ENCODE measurements at regions not wholly inside any gene's neighbourhood (a gene's known extent, or its start where the extent isn't known, plus 50 kb on each side); places are given as distances from the start of the nearest gene placed in this dataset.
"Not testable (repeated sequence)": the region's sequence is repeated elsewhere in the genome, so short reads cannot be mapped to it uniquely, and the experiment has no call there.

- WGBS, 2 donors = 55 to 63% methylated on average over 2 of the region's 2 CpGs
- DNase-seq = no peak
- Histone ChIP-seq H3K36me3 (no peaks in the 10 kb centered on the region), H3K9me3 (no peaks in the 10 kb centered on the region), H3K4me1 (no peaks in the 10 kb centered on the region), H3K27me3 (no peaks in the 10 kb centered on the region), H3K27ac (no peak overlapping the region), H3K4me3 (no peak overlapping the region)
- intact Hi-C loops (cut with DNase I) = no loop called here
- TF ChIP-seq POLR2A (IDR thresholded peaks at IDR 0.05) = no peak
- TF ChIP-seq CTCF (IDR thresholded peaks at IDR 0.05) = no peak
Observed at GRCh38 chr9:30628915-30629567, 1755.4 kb upstream of the ACO1 start.

GRCh38 chr9:30630459-30630858 lies 1754.0 kb upstream of the ACO1 start:
- no peak for DNase-seq
- Histone ChIP-seq H3K27me3 (no peaks in the 10 kb centered on the region), H3K27ac (no peak overlapping the region), H3K4me3 (no peak overlapping the region), H3K36me3 (no peaks in the 10 kb centered on the region), H3K4me1 (no peaks in the 10 kb centered on the region), H3K9me3 (no peaks in the 10 kb centered on the region)
- TF ChIP-seq POLR2A (IDR thresholded peaks at IDR 0.05) = no peak
- no peak for TF ChIP-seq CTCF (IDR thresholded peaks at IDR 0.05)
- intact Hi-C loops (cut with DNase I) = no loop called here

GRCh38 chr9:30646639-30647038 lies 1737.8 kb upstream of the ACO1 start:
- H3K27ac ChIP-seq; intact Hi-C loops (cut with DNase I); DNase-seq; H3K9me3 ChIP-seq; H3K27me3 ChIP-seq; H3K36me3 ChIP-seq; H3K4me3 ChIP-seq; H3K4me1 ChIP-seq: not testable (repeated sequence)
- WGBS, 2 donors = 85 to 86% methylated on average over 6 of the region's 6 CpGs

GRCh38 chr9:30661925-30662324 lies 1722.5 kb upstream of the ACO1 start:
- no peak for DNase-seq
- H3K4me3 ChIP-seq = no peak overlapping the region
- TF ChIP-seq POLR2A (IDR thresholded peaks at IDR 0.05) (no peak), CTCF (IDR thresholded peaks at IDR 0.05) (no peak)
- H3K27ac ChIP-seq = no peak overlapping the region
- intact Hi-C loops (cut with DNase I) = no loop called here
- no peaks in the 10 kb centered on the region for H3K27me3 ChIP-seq
- no peaks in the 10 kb centered on the region for H3K9me3 ChIP-seq
- 56 to 67% methylated on average over 5 of the region's 5 CpGs for WGBS, 2 donors
- no peaks in the 10 kb centered on the region for H3K4me1 ChIP-seq
- H3K36me3 ChIP-seq = no peaks in the 10 kb centered on the region

- WGBS, 2 donors = 60 to 67% methylated on average over 2 to 3 of the region's 13 CpGs
- no peak for DNase-seq
- Histone ChIP-seq H3K27me3 (no peaks in the 10 kb centered on the region), H3K27ac (no peak overlapping the region), H3K4me1 (no peaks in the 10 kb centered on the region), H3K4me3 (no peak overlapping the region), H3K36me3 (no peaks in the 10 kb centered on the region), H3K9me3 (peaks cover 0 to 9% (median 0%) of the 10 kb centered on the region in 3 donors)
- TF ChIP-seq POLR2A (IDR thresholded peaks at IDR 0.05) (no peak), CTCF (IDR thresholded peaks at IDR 0.05) (no peak)
- intact Hi-C loops (cut with DNase I) = no loop called here
Observed at GRCh38 chr9:30670805-30671562, 1713.5 kb upstream of the ACO1 start.
